Caco-2 (cell line): ENCODE measurements at regions not wholly inside any gene's neighbourhood (a gene's known extent, or its start where the extent isn't known, plus 50 kb on each side); places are given as distances from the start of the nearest gene placed in this dataset.

ENCODE experiments used
- BruUV-seq: library from RNA; stranded (reverse); fragments of 400-500 nt; replicated peaks from 2 replicates; lab custom pipeline; 2021; lab: Mats Ljungman, UMichigan
- CTCF ChIA-PET: fragments of 300-600 bp; sonication (Branson Sonifier 250); formaldehyde crosslinking; loops from one replicate; lab custom pipeline; 2022; ENCODE audit warnings: antibody characterized with exemption; lab: Charles Lee
- POLR2A ChIA-PET: fragments of 300-600 bp; sonication (Branson Sonifier 250); formaldehyde crosslinking; loops from one replicate; lab custom pipeline; 2022; ENCODE audit warnings: antibody characterized with exemption; lab: Charles Lee
- DNase-seq, 2 experiments: peaks; one replicate each; pipeline versions ENCODE4 v3.0.0 to v3.0.0-alpha.2; 2020 to 2022
- H3K27me3 ChIP-seq: replicated peaks from 2 replicates; pipeline ENCODE4 v1.6.0; 2011; ENCODE audit warnings: low read length; ENCODE audit not compliant: control insufficient read depth, insufficient read depth
- H3K36me3 ChIP-seq: 2 replicates; pipeline ENCODE4 v1.5.1; 2011; ENCODE audit warnings: low read length; ENCODE audit not compliant: control insufficient read depth, insufficient read depth
- H3K4me1 ChIP-seq: fragments of 250-450 bp; sonication (Bioruptor Pico); 2 replicates; pipeline ENCODE4 v1.5.1; 2020; ENCODE audit warnings: mild to moderate bottlenecking
- H3K4me3 ChIP-seq: 2 replicates; pipeline ENCODE4 v1.5.1; 2011; ENCODE audit warnings: low read depth, mild to moderate bottlenecking, control low read depth, low read length
- H3K9me3 ChIP-seq: fragments of 250-450 bp; sonication (Bioruptor Pico); 2 replicates; pipeline ENCODE4 v1.5.1; 2020; ENCODE audit warnings: mild to moderate bottlenecking, moderate library complexity
- H3K27ac Mint-ChIP-seq: one replicate; pipeline ENCODE4 v1.8.0; 2022; ENCODE audit warnings: mixed read lengths; ENCODE audit not compliant: unreplicated experiment
- H3K27me3 Mint-ChIP-seq: one replicate; pipeline ENCODE4 v1.8.0; 2022; ENCODE audit warnings: mixed read lengths; ENCODE audit not compliant: insufficient read depth, unreplicated experiment
- H3K36me3 Mint-ChIP-seq: one replicate; pipeline ENCODE4 v1.8.0; 2022; ENCODE audit warnings: mild to moderate bottlenecking, mixed read lengths; ENCODE audit not compliant: insufficient read depth, unreplicated experiment
- H3K4me1 Mint-ChIP-seq: one replicate; pipeline ENCODE4 v1.8.0; 2022; ENCODE audit warnings: low read depth, mixed read lengths; ENCODE audit not compliant: unreplicated experiment
- H3K4me3 Mint-ChIP-seq: one replicate; pipeline ENCODE4 v1.8.0; 2022; ENCODE audit warnings: mild to moderate bottlenecking, moderate library complexity, mixed read lengths; ENCODE audit not compliant: unreplicated experiment
- H3K9me3 Mint-ChIP-seq: one replicate; pipeline ENCODE4 v1.8.0; 2022; ENCODE audit warnings: mixed read lengths; ENCODE audit not compliant: unreplicated experiment
- intact Hi-C: fragments of 100-400 bp; cut with micrococcal nuclease; formaldehyde crosslinking; loops from one replicate; pipeline ENCODE4 v1.10.0; 2022; ENCODE audit not compliant: unreplicated experiment
- TF ChIP-seq, protein P1 (sequence below), 2 experiments: fragments of 200-600 bp in 1 of 2; IDR thresholded peaks; 1 replicate in 1 of 2; 2 replicates in 1 of 2; pipeline versions ENCODE4 v1.5.1 to v1.8.0; 2011 to 2022; ENCODE audit warnings: antibody characterized with exemption in 1 of 2, control low read depth in 1 of 2, inconsistent platforms in 1 of 2, low read depth in 1 of 2, low read length in 1 of 2, mild to moderate bottlenecking in 1 of 2, moderate library complexity in 1 of 2; ENCODE audit not compliant: insufficient read depth in 1 of 2, severe bottlenecking in 1 of 2, unreplicated experiment in 1 of 2

DNA sequence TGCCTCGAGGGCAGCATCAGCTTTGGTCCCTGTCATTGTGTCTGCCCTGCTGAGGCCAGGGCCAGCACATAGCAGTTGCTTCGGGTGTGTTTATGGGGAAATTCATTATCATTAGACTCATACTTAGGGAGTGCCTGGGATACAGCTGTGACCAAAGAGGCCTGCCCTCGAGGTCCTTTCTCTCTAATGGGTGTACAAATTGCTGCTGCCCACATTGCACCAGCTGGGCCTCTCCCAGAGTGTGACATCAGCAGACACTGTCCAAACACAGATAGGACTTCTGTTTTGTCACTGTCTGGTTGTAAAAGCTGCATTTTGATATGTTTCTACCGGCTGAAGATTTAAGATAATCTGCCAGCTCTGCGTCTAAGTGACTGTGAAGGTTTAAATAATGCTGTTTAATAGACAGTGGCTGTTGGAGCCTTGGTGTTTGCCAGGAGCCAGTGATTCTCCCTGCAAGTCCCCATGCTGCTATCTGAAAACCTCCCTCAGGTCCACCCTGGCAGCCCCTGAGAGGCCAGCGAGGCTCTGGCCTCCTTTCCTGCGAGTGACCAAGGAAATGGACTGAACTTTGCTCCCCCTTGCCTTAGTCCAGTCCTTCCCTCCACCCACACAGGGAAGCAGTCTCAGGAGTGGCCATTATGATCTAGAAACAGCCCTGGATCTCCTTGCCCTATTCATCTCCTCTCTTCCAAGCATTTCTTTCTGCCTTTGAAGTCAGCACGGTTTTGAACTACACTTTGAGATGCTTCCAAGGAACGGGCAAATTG is 505.2 kb downstream of the TBC1D22A start:
- H3K36me3 ChIP-seq: no peaks in the 10 kb centered on the region
- TF ChIP-seq, protein P1, sequence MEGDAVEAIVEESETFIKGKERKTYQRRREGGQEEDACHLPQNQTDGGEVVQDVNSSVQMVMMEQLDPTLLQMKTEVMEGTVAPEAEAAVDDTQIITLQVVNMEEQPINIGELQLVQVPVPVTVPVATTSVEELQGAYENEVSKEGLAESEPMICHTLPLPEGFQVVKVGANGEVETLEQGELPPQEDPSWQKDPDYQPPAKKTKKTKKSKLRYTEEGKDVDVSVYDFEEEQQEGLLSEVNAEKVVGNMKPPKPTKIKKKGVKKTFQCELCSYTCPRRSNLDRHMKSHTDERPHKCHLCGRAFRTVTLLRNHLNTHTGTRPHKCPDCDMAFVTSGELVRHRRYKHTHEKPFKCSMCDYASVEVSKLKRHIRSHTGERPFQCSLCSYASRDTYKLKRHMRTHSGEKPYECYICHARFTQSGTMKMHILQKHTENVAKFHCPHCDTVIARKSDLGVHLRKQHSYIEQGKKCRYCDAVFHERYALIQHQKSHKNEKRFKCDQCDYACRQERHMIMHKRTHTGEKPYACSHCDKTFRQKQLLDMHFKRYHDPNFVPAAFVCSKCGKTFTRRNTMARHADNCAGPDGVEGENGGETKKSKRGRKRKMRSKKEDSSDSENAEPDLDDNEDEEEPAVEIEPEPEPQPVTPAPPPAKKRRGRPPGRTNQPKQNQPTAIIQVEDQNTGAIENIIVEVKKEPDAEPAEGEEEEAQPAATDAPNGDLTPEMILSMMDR (IDR thresholded peaks at IDR 0.05; ENCODE audit: insufficient read depth in 1 of 2, low read depth in 1 of 2, low read length in 1 of 2, severe bottlenecking in 1 of 2, unreplicated experiment in 1 of 2): no peak
- peaks cover 9% of the 10 kb centered on the region for H3K9me3 Mint-ChIP-seq
- no peaks in the 10 kb centered on the region for H3K4me1 ChIP-seq
- H3K4me3 Mint-ChIP-seq: no peak overlapping the region
- CTCF ChIA-PET: no interaction called here
- no peaks in the 10 kb centered on the region for H3K27me3 ChIP-seq
- H3K9me3 ChIP-seq: no peaks in the 10 kb centered on the region
- H3K36me3 Mint-ChIP-seq: no peaks in the 10 kb centered on the region
- peaks cover 6% of the 10 kb centered on the region for H3K27me3 Mint-ChIP-seq
- H3K4me3 ChIP-seq: no peak overlapping the region
- H3K4me1 Mint-ChIP-seq: no peaks in the 10 kb centered on the region
- no peak for DNase-seq
- POLR2A ChIA-PET: no interaction called here
- intact Hi-C loops: no loop called here
- BruUV-seq: no TSS peak
- H3K27ac Mint-ChIP-seq: no peak overlapping the region

GRCh38 chr22:47266329-47266728 is 503.9 kb downstream of the TBC1D22A start:
- TF ChIP-seq, protein P1 (IDR thresholded peaks at IDR 0.05; ENCODE audit: insufficient read depth in 1 of 2, low read depth in 1 of 2, low read length in 1 of 2, severe bottlenecking in 1 of 2, unreplicated experiment in 1 of 2): no peak
- Mint-ChIP-seq H3K4me3 (no peak overlapping the region), H3K27me3 (peaks cover 6% of the 10 kb centered on the region), H3K4me1 (no peaks in the 10 kb centered on the region), H3K9me3 (peaks cover 14% of the 10 kb centered on the region), H3K27ac (no peak overlapping the region), H3K36me3 (no peaks in the 10 kb centered on the region)
- no TSS peak for BruUV-seq
- Histone ChIP-seq H3K9me3 (no peaks in the 10 kb centered on the region), H3K36me3 (no peaks in the 10 kb centered on the region), H3K27me3 (no peaks in the 10 kb centered on the region), H3K4me1 (no peaks in the 10 kb centered on the region), H3K4me3 (no peak overlapping the region)
- intact Hi-C loops: no loop called here
- CTCF ChIA-PET: no interaction called here
- POLR2A ChIA-PET: no interaction called here
- DNase-seq: no peak

GRCh38 chr22:47260551-47260950 is 498.1 kb downstream of the TBC1D22A start:
- H3K36me3 ChIP-seq: no peaks in the 10 kb centered on the region
- H3K4me1 ChIP-seq: no peaks in the 10 kb centered on the region
- TF ChIP-seq, protein P1 (IDR thresholded peaks at IDR 0.05; ENCODE audit: insufficient read depth in 1 of 2, low read depth in 1 of 2, low read length in 1 of 2, severe bottlenecking in 1 of 2, unreplicated experiment in 1 of 2): no peak
- POLR2A ChIA-PET: no interaction called here
- H3K36me3 Mint-ChIP-seq: no peaks in the 10 kb centered on the region
- H3K27me3 Mint-ChIP-seq: peaks cover 11% of the 10 kb centered on the region
- no peaks in the 10 kb centered on the region for H3K4me1 Mint-ChIP-seq
- H3K27ac Mint-ChIP-seq: no peak overlapping the region
- peaks cover 45% of the 10 kb centered on the region for H3K9me3 Mint-ChIP-seq
- H3K4me3 Mint-ChIP-seq: no peak overlapping the region
- CTCF ChIA-PET: no interaction called here
- no peaks in the 10 kb centered on the region for H3K9me3 ChIP-seq
- no peaks in the 10 kb centered on the region for H3K27me3 ChIP-seq
- no peak for DNase-seq
- BruUV-seq: no TSS peak
- intact Hi-C loops: loop anchor here (2.0 kb wide), 1 partner anchor 46 kb away; no protein-coding TSS in a partner anchor
- no peak overlapping the region for H3K4me3 ChIP-seq
